Right lobe of liver (tissue), 4 donors: ENCODE measurements at regions not wholly inside any gene's neighbourhood (a gene's known extent, or its start where the extent isn't known, plus 50 kb on each side); places are given as distances from the start of the nearest gene placed in this dataset.

ENCODE experiments used
- CTCF ChIP-seq, 4 donors: fragments of 200-600 bp in 3 of 4; fragments of 450-650 bp in 1 of 4; IDR thresholded peaks; one replicate each; pipeline versions ENCODE4 v1.5.1 to v1.8.0; 2016 to 2022; ENCODE audit warnings: antibody characterized with exemption in 4 of 4, mild to moderate bottlenecking in 2 of 4
- POLR2A ChIP-seq: fragments of 450-650 bp; IDR thresholded peaks from one replicate; pipeline ENCODE4 v1.6.1; 2017; ENCODE audit warnings: antibody characterized with exemption, mild to moderate bottlenecking
- donor health status: DM: no; HTN: no; CAD: no.
- donor health status: DM: no; HTN: no; CAD: no.
- donor health status: DM: no; HTN: yes; CAD: no.

GRCh38 chr10:108582888-108583287 is 1340.4 kb downstream of the XPNPEP1 start:
- TF ChIP-seq CTCF (IDR thresholded peaks at IDR 0.05) (no peak), POLR2A (no peak)
